GM18519 (cell line): ENCODE measurements at regions not wholly inside any gene's neighbourhood (a gene's known extent, or its start where the extent isn't known, plus 50 kb on each side); places are given as distances from the start of the nearest gene placed in this dataset.
"Not testable (repeated sequence)": the region's sequence is repeated elsewhere in the genome, so short reads cannot be mapped to it uniquely, and the experiment has no call there.

ENCODE experiments used
- ATAC-seq: cut with Tn5 transposase; IDR thresholded peaks from one replicate; pipeline ENCODE4 v1.9.1; 2021; ENCODE audit warnings: mild to moderate bottlenecking, moderate library complexity; ENCODE audit not compliant: unreplicated experiment, low FRiP score

DNA sequence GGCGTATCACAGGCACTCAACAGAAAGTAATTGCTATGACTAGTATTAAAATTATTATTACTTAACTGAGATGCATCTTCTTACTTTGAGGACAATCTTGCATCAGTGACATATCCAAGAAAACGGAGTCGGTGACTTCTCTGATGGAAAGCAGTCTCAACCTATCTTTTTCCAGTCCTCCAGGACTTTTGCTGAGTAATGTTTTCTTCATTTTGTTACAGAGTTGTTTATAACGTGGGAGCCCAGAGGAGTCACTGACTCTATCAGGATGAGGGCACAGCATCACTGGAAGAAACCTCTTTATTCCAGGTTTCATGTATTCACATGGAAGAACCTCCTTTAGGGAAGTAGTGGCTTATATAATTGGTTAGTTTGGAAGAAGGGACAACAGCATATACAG, 51.5 kb upstream of the MELK start:
- no peak for ATAC-seq

GRCh38 chr9:36517131-36517530, 55.6 kb upstream of the MELK start:
- ATAC-seq: no peak

- no peak for ATAC-seq
These were observed 68.5 kb upstream of the MELK start for GRCh38 chr9:36504156-36504555.

- ATAC-seq: no peak
These were observed 69.3 kb upstream of the MELK start for GRCh38 chr9:36503172-36504088.

DNA sequence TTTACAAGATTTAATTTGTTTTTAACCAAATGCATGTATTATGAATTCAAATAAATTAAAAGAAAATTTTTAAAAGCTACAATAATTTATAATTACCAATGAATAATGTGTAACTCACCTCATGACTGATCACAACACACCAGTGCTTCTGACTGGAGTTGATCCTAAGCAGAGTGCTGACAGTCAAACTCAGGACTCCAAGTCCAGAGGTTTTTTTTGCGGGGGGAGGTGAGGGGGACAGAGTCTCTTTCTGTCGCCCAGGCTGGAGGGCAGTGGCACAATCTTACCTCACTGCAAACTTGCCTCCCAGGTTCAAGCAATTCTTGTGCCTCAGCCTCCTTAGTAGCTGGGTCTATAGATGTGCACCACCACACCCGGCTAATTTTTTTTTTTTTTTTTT, 71.0 kb upstream of the MELK start:
- ATAC-seq: no peak

GRCh38 chr9:36500931-36501330, 71.8 kb upstream of the MELK start:
- ATAC-seq: not testable (repeated sequence)

DNA sequence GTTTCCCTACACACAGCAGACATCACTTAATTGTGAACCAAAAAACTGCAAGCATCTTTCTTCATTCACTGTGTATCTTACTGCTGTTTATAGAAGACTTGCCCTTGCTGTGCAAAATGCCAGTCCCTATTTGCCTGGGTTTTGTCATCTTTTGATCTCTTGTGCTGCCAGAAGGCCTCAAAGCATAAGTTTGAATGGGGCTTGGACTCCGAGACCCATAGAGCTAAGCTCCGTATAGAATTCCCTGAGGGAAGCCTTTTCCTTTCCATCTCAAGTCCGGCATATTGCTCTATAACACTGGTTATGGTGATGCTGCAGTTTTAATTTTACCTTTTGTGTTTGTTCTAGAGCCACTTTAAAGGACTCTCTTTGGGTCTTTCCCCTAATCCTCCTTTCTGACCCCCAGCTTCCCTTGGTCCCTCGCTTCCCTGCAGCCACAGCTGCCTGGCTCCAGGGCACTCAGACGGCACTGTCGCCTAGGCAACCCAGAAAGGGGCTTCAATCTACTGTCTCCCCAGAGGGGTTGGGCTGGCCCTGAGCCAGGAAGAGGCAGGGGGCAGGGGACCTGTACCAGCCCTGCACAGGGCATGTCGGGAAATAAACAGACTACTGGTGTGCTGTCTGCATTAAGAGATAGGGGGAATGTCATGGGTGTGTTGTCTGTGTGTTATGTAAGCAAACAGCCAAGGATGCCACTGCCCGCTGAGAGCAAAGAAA, 73.4 kb upstream of the MELK start:
- no peak for ATAC-seq

GRCh38 chr9:36493564-36493963, 79.1 kb upstream of the MELK start:
- not testable (repeated sequence) for ATAC-seq

- no peak for ATAC-seq
These were observed 79.8 kb upstream of the MELK start for GRCh38 chr9:36492865-36493264.

GRCh38 chr9:36489453-36489852, 83.2 kb upstream of the MELK start:
- ATAC-seq: no peak

DNA sequence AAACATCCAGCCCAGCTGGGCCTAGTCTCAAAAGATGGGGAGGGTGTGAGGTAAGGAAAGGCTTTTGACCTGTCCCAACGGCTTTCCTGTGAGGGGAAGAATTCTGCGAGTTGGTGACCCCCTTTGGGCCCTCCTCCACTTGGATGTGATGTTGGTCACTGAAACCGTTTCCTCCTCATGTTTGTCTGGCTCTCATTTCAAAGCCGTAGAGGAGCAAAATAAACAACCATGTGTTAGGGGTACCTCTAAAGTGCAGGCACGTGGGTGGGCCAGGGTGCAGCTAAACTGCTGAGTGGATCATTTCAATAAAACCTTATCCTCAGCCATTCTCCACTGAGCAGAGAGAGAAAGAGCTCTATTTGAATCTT, 84.3 kb upstream of the MELK start:
- ATAC-seq: no peak

GRCh38 chr9:36487482-36488388, 85.0 kb upstream of the MELK start:
- ATAC-seq: peak; percentile 80

- ATAC-seq: peak; percentile 24
These were observed 85.7 kb upstream of the MELK start for GRCh38 chr9:36486933-36487481.

DNA sequence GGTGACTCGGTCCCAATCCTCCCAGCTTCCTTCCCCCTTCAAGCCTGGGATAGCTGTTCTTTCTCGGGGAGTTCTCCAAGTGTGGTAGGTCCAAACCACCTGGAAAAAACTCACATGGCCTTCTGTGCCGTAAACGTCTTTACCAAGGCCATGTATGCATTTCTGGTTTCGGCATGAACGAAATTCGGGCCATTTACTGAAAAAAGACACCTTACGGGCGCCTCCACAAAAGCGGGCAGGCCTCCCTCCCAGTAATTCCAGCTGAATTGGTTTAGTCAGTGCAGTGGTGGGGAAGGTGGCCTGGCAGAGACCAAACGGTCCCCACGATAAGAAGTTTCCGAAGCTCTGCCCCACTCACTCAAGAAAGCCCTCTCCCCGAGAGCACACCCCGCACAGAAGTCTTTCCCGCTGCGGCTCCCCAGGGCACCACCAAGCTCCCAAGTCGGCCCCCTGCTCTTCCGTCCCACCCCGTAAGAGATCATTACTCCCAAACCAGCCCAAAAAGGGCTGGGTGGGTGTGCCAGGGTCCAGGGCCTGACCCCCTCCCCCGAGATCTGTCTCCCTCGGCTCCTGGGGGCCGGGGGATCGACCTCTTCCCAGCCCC, 86.3 kb upstream of the MELK start:
- no peak for ATAC-seq

DNA sequence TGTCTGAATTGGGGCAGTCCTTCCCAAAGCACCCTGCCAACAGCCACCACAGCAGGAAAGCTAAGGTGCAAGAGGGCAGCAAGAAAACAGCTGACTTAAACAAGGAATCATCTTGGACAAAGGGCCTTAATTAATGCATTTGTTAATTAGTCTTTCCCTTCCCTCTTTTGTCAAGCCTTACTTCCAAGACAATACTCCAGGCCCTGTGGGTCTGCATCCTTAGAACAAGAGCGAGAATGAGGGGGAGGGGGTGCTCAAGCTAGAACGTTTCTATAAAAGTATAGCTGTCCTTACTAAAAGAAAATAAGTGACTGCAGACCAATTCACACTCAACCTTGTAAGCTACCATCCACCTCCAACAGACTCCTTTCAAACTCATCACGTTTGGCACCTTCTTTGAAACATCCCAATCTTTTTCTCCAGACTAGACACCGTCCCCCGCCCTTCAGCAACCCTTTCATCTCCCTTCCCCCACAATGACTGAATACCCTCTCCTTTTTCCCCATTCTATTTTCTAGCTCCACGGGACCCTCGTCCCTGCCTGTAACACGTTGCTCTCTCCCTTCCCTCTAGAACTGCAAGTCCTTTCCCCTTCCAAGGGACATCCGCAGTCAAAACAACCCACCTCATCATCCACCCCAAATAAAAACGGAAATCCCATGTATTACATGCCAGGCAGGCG, 85.7 kb upstream of the RNF38 start:
- ATAC-seq: no peak

GRCh38 chr9:36484124-36484523, 84.1 kb upstream of the RNF38 start:
- ATAC-seq: no peak

GRCh38 chr9:36479101-36479500, 79.0 kb upstream of the RNF38 start:
- ATAC-seq: no peak

- ATAC-seq: no peak
These were observed 71.3 kb upstream of the RNF38 start for GRCh38 chr9:36471359-36471758.

- peak; percentile 71 for ATAC-seq
These were observed 70.7 kb upstream of the RNF38 start for GRCh38 chr9:36470643-36471290.
